IMR-90 (cell line): ENCODE measurements at regions not wholly inside any gene's neighbourhood (a gene's known extent, or its start where the extent isn't known, plus 50 kb on each side); places are given as distances from the start of the nearest gene placed in this dataset.

Source experiments
- ATAC-seq: fragments of 200-7000 bp; cut with Tn5 transposase; 2 replicates; pipeline ENCODE4 v1.9.1; 2020; ENCODE audit warnings: low read depth, mild to moderate bottlenecking, moderate library complexity
- BruUV-seq: library from RNA; stranded (reverse); fragments of 400-500 nt; replicated peaks from 2 replicates; lab custom pipeline; 2021; lab: Mats Ljungman, UMichigan
- CTCF ChIA-PET: fragments of 300-600 bp; formaldehyde crosslinking; extraction: SDS; loops from one replicate; lab custom pipeline; 2021; ENCODE audit warnings: antibody characterized with exemption; lab: Yijun Ruan, JAX
- POLR2A ChIA-PET: fragments of 300-600 bp; sonication (Branson Sonifier 250); formaldehyde crosslinking; loops from one replicate; lab custom pipeline; 2022; ENCODE audit warnings: antibody characterized with exemption; ENCODE audit not compliant: unreplicated experiment; lab: Charles Lee
- DNase-seq: peaks from one replicate; pipeline ENCODE4 v3.0.0; 2013
- H2AFZ ChIP-seq: replicated peaks from 2 replicates; pipeline ENCODE3; 2013; ENCODE audit warnings: low read length, mild to moderate bottlenecking; ENCODE audit not compliant: poor library complexity
- H2AK5ac ChIP-seq: 2 replicates; pipeline ENCODE4 v1.6.1; 2013; ENCODE audit warnings: low read depth, low read length, inconsistent platforms
- H2AK9ac ChIP-seq: replicated peaks from 2 replicates; pipeline ENCODE3; 2013; ENCODE audit warnings: mild to moderate bottlenecking, low read depth, low read length, moderate library complexity; ENCODE audit not compliant: poor library complexity
- H2BK120ac ChIP-seq: 2 replicates; pipeline ENCODE4 v1.6.1; 2013; ENCODE audit warnings: low read depth, low read length, inconsistent platforms
- H2BK15ac ChIP-seq: 3 replicates; pipeline ENCODE4 v1.6.1; 2013; ENCODE audit warnings: low read depth, low read length, inconsistent platforms
- H2BK20ac ChIP-seq: 2 replicates; pipeline ENCODE4 v1.6.1; 2013; ENCODE audit warnings: low read depth, mild to moderate bottlenecking, inconsistent platforms, low read length, moderate library complexity
- H2BK5ac ChIP-seq: 2 replicates; pipeline ENCODE4 v1.6.1; 2013; ENCODE audit warnings: mild to moderate bottlenecking, low read depth, low read length, inconsistent platforms; ENCODE audit not compliant: poor library complexity, severe bottlenecking
- H3K14ac ChIP-seq: replicated peaks from 2 replicates; pipeline ENCODE4 v1.6.1; 2013; ENCODE audit warnings: low read depth, low read length, inconsistent platforms
- H3K18ac ChIP-seq: 2 replicates; pipeline ENCODE4 v1.6.1; 2013; ENCODE audit warnings: low read depth, low read length, control low read depth
- H3K23ac ChIP-seq: 2 replicates; pipeline ENCODE4 v1.6.1; 2013; ENCODE audit warnings: low read depth, low read length, inconsistent platforms
- H3K27ac ChIP-seq: 2 replicates; pipeline ENCODE4 v1.5.1; 2013; ENCODE audit warnings: mild to moderate bottlenecking, control low read depth, low read length; ENCODE audit not compliant: insufficient read depth
- H3K27me3 ChIP-seq: 2 replicates; pipeline ENCODE4 v1.6.1; 2013; ENCODE audit warnings: low read length; ENCODE audit not compliant: control insufficient read depth, insufficient read depth
- H3K36me3 ChIP-seq: 2 replicates; pipeline ENCODE4 v1.6.1; 2013; ENCODE audit warnings: low read length, mixed read lengths; ENCODE audit not compliant: control insufficient read depth, insufficient read depth
- H3K4ac ChIP-seq: 2 replicates; pipeline ENCODE4 v1.6.1; 2013; ENCODE audit warnings: low read depth, low read length, inconsistent platforms
- H3K4me1 ChIP-seq: 2 replicates; pipeline ENCODE4 v1.6.1; 2013; ENCODE audit warnings: low read length, mixed read lengths; ENCODE audit not compliant: control insufficient read depth, insufficient read depth
- H3K4me2 ChIP-seq: 2 replicates; pipeline ENCODE4 v1.6.1; 2013; ENCODE audit warnings: low read depth, mild to moderate bottlenecking, control low read depth, low read length, moderate library complexity
- H3K4me3 ChIP-seq: 2 replicates; pipeline ENCODE4 v1.5.1; 2013; ENCODE audit warnings: low read depth, mild to moderate bottlenecking, control low read depth, low read length, moderate library complexity; ENCODE audit not compliant: insufficient read depth
- H3K56ac ChIP-seq: 2 replicates; pipeline ENCODE4 v1.6.1; 2013; ENCODE audit warnings: low read length, inconsistent platforms; ENCODE audit not compliant: insufficient read depth; ENCODE audit errors: extremely low read depth
- H3K79me1 ChIP-seq, 2 experiments: 2 replicates each; pipeline ENCODE4 v1.6.1; 2013; ENCODE audit warnings: low read length in 2 of 2, inconsistent platforms in 1 of 2, low read depth in 1 of 2
- H3K9ac ChIP-seq: 2 replicates; pipeline ENCODE4 v1.6.1; 2013; ENCODE audit warnings: low read depth, low read length, control low read depth
- H3K9me1 ChIP-seq: 2 replicates; pipeline ENCODE4 v1.6.1; 2013; ENCODE audit warnings: low read length, inconsistent platforms; ENCODE audit not compliant: insufficient read depth
- H3K9me3 ChIP-seq: 2 replicates; pipeline ENCODE4 v1.6.1; 2013; ENCODE audit warnings: low read length; ENCODE audit not compliant: control insufficient read depth, insufficient read depth
- H4K20me1 ChIP-seq: 2 replicates; pipeline ENCODE4 v1.6.1; 2013; ENCODE audit warnings: low read length, inconsistent platforms; ENCODE audit not compliant: insufficient read depth
- H4K5ac ChIP-seq: 2 replicates; pipeline ENCODE4 v1.6.1; 2013; ENCODE audit warnings: mild to moderate bottlenecking, low read depth, low read length, control low read depth
- H4K8ac ChIP-seq, 2 experiments: 2 replicates each; pipeline ENCODE4 v1.6.1; 2013; ENCODE audit warnings: low read depth in 2 of 2, low read length in 2 of 2, control low read depth in 1 of 2, inconsistent platforms in 1 of 2
- H4K91ac ChIP-seq: 2 replicates; pipeline ENCODE4 v1.6.1; 2013; ENCODE audit warnings: low read depth, low read length, inconsistent platforms; ENCODE audit not compliant: insufficient read depth
- FOS ChIP-seq: fragments of 150-350 bp; IDR thresholded peaks from 2 replicates; pipeline ENCODE4 v1.6.1; 2016; ENCODE audit warnings: low read depth, low read length
- RCOR1 ChIP-seq: IDR thresholded peaks from 2 replicates; pipeline ENCODE4 v1.6.1; 2012; ENCODE audit warnings: mild to moderate bottlenecking, low read length, improper control_type of control experiment; ENCODE audit not compliant: insufficient replicate concordance
- WGBS, 2 experiments: methylation state at CpG; one replicate each; pipeline versions ENCODE4 v1.1.5 to v1.1.7; 2013; ENCODE audit warnings: missing lambda C conversion rate in 2 of 2; ENCODE audit not compliant: insufficient read length in 1 of 2; ENCODE audit errors: extremely low coverage in 2 of 2; 5-methylcytosine and 5-hydroxymethylcytosine counted together
- dilution Hi-C: fragments of 300-500 bp; cut with HindIII; formaldehyde crosslinking; loops from one replicate; pipeline ENCODE4 v1.14.3; 2018; ENCODE audit warnings: low sequenced_read_pairs; ENCODE audit not compliant: unreplicated experiment
- in situ Hi-C: fragments of 300-500 bp; cut with MboI; formaldehyde crosslinking; loops from 3 replicates; pipeline ENCODE4 v1.14.3; 2019; ENCODE audit warnings: low sequenced_read_pairs, inconsistent platforms, mixed read lengths
- intact Hi-C: fragments of 100-400 bp; cut with micrococcal nuclease; formaldehyde crosslinking; loops from 2 replicates; pipeline ENCODE4 v1.10.0; 2022

DNA sequence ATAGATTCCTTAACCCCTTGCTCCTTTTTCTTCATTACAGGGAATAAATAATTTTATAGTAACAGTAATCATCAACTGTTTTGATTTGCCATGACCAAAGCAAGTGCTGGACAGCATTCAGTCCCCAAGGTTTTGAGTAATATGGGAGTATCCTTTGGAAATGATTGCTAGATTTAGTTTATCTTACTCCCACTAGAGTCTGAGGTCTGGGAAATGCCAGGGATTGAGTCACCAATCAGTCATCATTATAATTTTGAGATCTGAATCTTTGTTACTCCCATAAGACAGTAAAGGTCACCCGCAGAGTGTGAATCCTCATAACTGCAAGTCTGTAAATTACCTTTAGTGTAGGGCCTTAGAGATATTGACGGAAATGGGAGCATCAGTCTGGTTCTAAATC is 133.7 kb upstream of the SEMA3E start:
- ChIA-PET POLR2A (no interaction called here), CTCF (no interaction called here)
- Histone ChIP-seq H3K9me3 (no peaks in the 10 kb centered on the region), H3K23ac (no peak overlapping the region), H2BK120ac (no peak overlapping the region), H2AFZ (no peak overlapping the region), H3K4me2 (no peak overlapping the region), H3K56ac (no peak overlapping the region), H3K9me1 (no peaks in the 10 kb centered on the region), H2AK9ac (no peak overlapping the region), H4K20me1 (no peaks in the 10 kb centered on the region), H2BK5ac (no peak overlapping the region), H3K27me3 (no peaks in the 10 kb centered on the region), H4K8ac (no peak overlapping the region), H3K18ac (no peak overlapping the region), H4K5ac (no peak overlapping the region), H2BK20ac (no peak overlapping the region), H3K14ac (no peak overlapping the region), H3K4ac (no peak overlapping the region), H2AK5ac (no peak overlapping the region), H3K27ac (no peak overlapping the region), H3K4me1 (no peaks in the 10 kb centered on the region), H2BK15ac (no peak overlapping the region), H3K79me1 (no peaks in the 10 kb centered on the region), H3K36me3 (no peaks in the 10 kb centered on the region), H3K4me3 (no peak overlapping the region), H3K9ac (no peak overlapping the region), H4K91ac (no peak overlapping the region)
- in situ Hi-C loops (no loop called here), intact Hi-C loops (no loop called here), dilution Hi-C loops (no loop called here)
- ATAC-seq (no peak), DNase-seq (no peak)
- BruUV-seq, result no TSS peak
- TF ChIP-seq FOS (no peak), RCOR1 (no peak)
- no CpG with 5 or more reads among the region's 2 CpGs for WGBS, 2 experiments
